ENCODE measurements at regions not wholly inside any gene's neighbourhood (a gene's known extent, or its start where the extent isn't known, plus 50 kb on each side); places are given as distances from the start of the nearest gene placed in this dataset.
"Not testable (repeated sequence)": the region's sequence is repeated elsewhere in the genome, so short reads cannot be mapped to it uniquely, and the experiment has no call there.

DNA sequence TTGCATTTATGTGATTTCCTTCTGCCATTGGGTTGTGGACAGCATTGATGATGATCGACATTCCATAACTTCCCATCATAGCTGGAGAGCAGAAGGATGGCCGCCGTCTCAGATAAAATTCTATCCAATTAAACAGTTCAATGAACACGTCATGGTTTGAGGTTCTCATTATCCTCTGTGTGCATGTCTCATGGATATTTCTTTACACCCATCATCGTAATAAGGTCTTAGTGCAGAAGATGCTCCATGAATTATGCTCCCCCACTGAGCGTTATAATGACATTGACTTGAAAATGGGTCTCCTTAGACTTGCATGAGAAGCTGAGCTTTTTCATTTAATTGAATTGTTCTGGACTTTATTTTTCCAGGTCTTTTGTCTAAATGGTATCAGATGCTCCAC, 92.1 kb downstream of the TRIM42 start:
- TF ChIP-seq, protein P1, sequence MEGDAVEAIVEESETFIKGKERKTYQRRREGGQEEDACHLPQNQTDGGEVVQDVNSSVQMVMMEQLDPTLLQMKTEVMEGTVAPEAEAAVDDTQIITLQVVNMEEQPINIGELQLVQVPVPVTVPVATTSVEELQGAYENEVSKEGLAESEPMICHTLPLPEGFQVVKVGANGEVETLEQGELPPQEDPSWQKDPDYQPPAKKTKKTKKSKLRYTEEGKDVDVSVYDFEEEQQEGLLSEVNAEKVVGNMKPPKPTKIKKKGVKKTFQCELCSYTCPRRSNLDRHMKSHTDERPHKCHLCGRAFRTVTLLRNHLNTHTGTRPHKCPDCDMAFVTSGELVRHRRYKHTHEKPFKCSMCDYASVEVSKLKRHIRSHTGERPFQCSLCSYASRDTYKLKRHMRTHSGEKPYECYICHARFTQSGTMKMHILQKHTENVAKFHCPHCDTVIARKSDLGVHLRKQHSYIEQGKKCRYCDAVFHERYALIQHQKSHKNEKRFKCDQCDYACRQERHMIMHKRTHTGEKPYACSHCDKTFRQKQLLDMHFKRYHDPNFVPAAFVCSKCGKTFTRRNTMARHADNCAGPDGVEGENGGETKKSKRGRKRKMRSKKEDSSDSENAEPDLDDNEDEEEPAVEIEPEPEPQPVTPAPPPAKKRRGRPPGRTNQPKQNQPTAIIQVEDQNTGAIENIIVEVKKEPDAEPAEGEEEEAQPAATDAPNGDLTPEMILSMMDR (IDR thresholded peaks at IDR 0.05; ENCODE audit: low read depth, low read length, missing control alignments): no peak
- DNase-seq (ENCODE audit: extremely low read depth, low read depth): no peak
- H3K4me3 ChIP-seq (replicated peaks; ENCODE audit: low read depth, low read length): no peak overlapping the region

DNA sequence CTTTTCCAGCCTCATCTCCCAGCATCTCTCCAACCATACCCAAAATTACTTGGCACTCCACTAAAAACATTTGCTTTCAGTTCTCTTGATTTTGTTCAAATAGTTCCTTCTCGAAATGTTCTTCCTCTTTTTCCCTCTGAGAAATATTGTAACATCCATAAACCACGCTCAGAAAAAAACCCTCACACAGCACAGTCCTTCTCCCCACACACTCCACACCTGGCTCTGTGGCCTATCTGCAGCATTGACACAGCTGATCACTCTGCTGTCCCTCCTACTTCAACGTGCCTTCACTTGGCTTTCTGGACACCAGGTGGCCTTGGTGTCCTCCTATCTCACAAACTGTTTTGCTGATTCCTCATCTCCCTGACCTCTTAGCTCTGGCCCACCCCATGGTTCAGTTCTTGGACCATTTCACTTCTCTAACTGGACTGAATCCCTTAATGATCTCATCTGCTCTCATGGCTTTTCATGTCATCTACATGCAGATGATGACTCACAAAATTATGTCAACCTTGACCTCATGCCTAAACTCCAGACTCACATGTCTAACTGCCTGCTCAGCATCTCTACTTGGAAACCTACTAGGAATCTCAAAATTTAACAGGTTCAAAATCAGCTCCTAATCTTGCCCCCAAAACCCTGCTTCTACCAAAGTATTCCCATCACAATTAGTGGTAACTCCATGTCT, 93.3 kb downstream of the TRIM42 start:
- TF ChIP-seq, protein P1 (IDR thresholded peaks at IDR 0.05; ENCODE audit: low read depth, low read length, missing control alignments): no peak
- no peak for DNase-seq (ENCODE audit: extremely low read depth, low read depth)
- no peak overlapping the region for H3K4me3 ChIP-seq (replicated peaks; ENCODE audit: low read depth, low read length)

DNA sequence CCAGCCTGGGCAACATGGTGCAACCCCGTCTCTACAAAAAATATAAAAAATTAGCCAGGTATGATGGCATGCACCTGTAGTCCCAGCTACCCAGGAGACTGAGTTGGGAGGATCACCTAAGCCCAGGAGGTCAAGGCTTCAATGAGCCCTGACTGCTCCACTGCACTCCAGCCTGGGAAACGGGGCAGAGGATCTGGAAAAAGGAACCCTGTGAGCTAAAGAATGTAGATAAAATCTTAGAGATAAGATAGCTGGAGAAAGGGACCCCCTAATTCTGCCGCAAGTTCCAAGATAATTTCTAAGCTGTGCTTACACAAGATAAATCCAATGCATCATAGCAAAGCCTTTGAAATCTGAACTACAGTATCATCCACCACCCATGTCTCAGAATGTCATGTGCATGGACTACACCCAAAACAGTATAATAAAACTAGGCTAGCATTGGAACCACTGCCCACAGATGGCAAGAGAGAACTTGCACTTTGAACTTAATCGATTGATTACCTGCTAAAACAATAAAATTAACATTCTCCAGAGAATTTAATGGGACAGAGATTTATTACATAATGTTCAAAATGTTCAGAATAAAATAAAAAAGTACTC, 99.9 kb downstream of the TRIM42 start:
- no peak for DNase-seq (ENCODE audit: extremely low read depth, low read depth)
- no peak overlapping the region for H3K4me3 ChIP-seq (replicated peaks; ENCODE audit: low read depth, low read length)
- TF ChIP-seq, protein P1 (IDR thresholded peaks at IDR 0.05; ENCODE audit: low read depth, low read length, missing control alignments): no peak

DNA sequence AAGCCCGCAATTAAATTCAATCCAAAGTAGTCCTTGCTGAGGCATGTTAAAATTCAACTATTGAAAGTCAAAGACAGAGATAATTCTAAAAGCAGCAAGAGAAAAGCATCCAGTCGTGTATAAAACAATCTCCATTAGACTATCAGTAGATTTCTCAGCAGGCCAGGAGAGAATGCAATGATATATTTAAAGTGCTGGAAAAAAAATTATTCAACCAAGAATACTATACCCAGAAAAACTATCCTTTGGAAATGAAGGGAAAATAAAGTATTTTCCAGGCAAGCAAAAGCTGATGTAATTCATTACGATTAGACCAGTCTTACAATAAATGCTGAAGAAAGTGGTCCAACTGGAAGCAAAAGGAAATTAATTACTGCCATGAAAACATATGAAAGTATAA, 113.5 kb downstream of the TRIM42 start:
- no peak overlapping the region for H3K4me3 ChIP-seq (replicated peaks; ENCODE audit: low read depth, low read length)
- DNase-seq (ENCODE audit: extremely low read depth, low read depth): no peak
- TF ChIP-seq, protein P1 (IDR thresholded peaks at IDR 0.05; ENCODE audit: low read depth, low read length, missing control alignments): no peak

DNA sequence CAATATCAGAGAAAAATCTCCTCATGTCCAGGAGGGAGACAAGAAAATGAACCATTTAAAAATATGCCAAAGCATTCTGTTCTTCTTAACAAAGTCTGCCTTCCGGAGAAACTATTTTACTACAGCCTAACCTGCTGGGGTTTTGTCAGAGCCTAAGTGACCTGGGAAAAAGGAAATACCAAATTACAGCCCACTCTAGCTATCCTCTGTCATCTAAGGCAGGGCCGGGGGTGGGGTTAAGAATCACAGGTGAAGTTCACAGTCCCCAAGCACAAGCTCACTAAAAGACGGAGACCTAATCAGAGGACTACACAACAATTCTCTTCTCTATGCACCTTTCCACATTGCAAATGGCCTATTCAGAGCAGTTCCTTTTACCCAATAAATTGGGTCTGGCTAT, 116.6 kb downstream of the TRIM42 start:
- no peak overlapping the region for H3K4me3 ChIP-seq (replicated peaks; ENCODE audit: low read depth, low read length)
- TF ChIP-seq, protein P1 (IDR thresholded peaks at IDR 0.05; ENCODE audit: low read depth, low read length, missing control alignments): no peak
- DNase-seq (ENCODE audit: extremely low read depth, low read depth): no peak

DNA sequence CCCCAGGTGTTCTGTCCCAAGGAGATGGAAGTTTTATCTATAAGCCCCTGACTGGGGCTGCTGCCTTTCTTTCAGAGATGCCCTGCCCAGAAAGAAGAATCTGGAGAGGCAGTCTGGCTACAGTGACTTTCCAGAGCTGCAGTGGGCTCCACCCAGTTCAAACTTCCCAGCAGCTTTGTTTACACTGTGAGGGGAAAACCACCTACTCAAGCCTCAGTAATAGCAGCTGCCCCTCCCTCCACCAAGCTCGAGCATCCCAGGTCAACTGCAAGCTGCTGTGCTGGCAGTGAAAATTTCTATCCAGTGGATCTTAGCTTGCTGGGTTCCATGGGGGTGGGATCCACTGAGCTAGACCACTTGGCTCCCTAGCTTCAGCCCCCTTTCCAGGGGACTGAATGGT, 125.0 kb downstream of the TRIM42 start:
- H3K4me3 ChIP-seq (replicated peaks; ENCODE audit: low read depth, low read length); DNase-seq (ENCODE audit: extremely low read depth, low read depth): not testable (repeated sequence)

DNA sequence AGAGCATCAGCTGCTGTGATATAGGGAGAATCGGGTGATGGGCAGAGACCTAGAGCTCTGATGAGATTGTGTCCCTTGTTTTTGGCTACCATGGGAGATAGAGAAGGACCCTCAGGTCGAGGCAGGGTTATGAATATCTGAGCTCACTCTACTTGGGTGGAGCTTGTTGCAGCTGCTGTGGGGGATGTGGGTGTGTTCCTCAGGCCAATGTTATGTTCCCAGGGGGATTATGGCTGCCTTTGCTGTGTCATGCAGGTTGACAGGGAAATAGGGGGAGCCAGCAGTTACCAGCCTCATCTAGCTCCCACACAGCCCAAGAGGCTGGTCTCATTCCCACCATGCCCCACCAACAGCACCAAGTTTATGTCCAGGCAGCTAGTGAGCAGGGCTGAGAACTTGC, 131.5 kb downstream of the TRIM42 start:
- no peak overlapping the region for H3K4me3 ChIP-seq (replicated peaks; ENCODE audit: low read depth, low read length)
- no peak for DNase-seq (ENCODE audit: extremely low read depth, low read depth)

More for the DNA sequence above, 131.5 kb downstream of the TRIM42 start:
- TF ChIP-seq, protein P1 (IDR thresholded peaks at IDR 0.05; ENCODE audit: low read depth, low read length, missing control alignments): no peak
